NCI-H748 treated with DMSO at 0.1 percent for 48 hours (cell line): ENCODE measurements at regions not wholly inside any gene's neighbourhood (a gene's known extent, or its start where the extent isn't known, plus 50 kb on each side); places are given as distances from the start of the nearest gene placed in this dataset.
A peak's percentile ranks its signal among the peaks of the same experiment; 100 is the strongest.
"Not testable (repeated sequence)": the region's sequence is repeated elsewhere in the genome, so short reads cannot be mapped to it uniquely, and the experiment has no call there.

Experiments used
- DNase-seq: peaks from one replicate; lab custom pipeline; 2025; lab: John Stamatoyannopoulos, UW

- no peak for DNase-seq
Observed at GRCh38 chr21:14903172-14903865, 161.5 kb downstream of the NRIP1 start.

GRCh38 chr21:14901482-14901958, 163.3 kb downstream of the NRIP1 start:
- DNase-seq: no peak

GRCh38 chr21:14900611-14901010, 164.2 kb downstream of the NRIP1 start:
- no peak for DNase-seq

- DNase-seq: no peak
Observed at GRCh38 chr21:14900058-14900457, 164.7 kb downstream of the NRIP1 start.

GRCh38 chr21:14895792-14896191, 169.0 kb downstream of the NRIP1 start:
- no peak for DNase-seq

GRCh38 chr21:14890141-14890540, 174.7 kb downstream of the NRIP1 start:
- no peak for DNase-seq

GRCh38 chr21:14889080-14889810, 175.6 kb downstream of the NRIP1 start:
- peak; percentile 34 for DNase-seq

GRCh38 chr21:14888202-14888601, 176.6 kb downstream of the NRIP1 start:
- DNase-seq: peak; percentile 66

GRCh38 chr21:14886001-14886400, 178.8 kb downstream of the NRIP1 start:
- no peak for DNase-seq

GRCh38 chr21:14883351-14883750, 181.4 kb downstream of the NRIP1 start:
- DNase-seq: no peak

- DNase-seq: not testable (repeated sequence)
Observed at GRCh38 chr21:14882545-14882944, 182.3 kb downstream of the NRIP1 start.

GRCh38 chr21:14881863-14882499, 182.8 kb downstream of the NRIP1 start:
- DNase-seq: no peak

- DNase-seq: no peak
Observed at GRCh38 chr21:14880922-14881321, 183.9 kb downstream of the NRIP1 start.

- no peak for DNase-seq
Observed at GRCh38 chr21:14879458-14879857, 185.3 kb downstream of the NRIP1 start.

GRCh38 chr21:14878971-14879370, 185.8 kb downstream of the NRIP1 start:
- no peak for DNase-seq

GRCh38 chr21:14877581-14878228, 187.1 kb downstream of the NRIP1 start:
- DNase-seq: no peak

- DNase-seq: no peak
Observed at GRCh38 chr21:14876524-14876840, 188.3 kb downstream of the NRIP1 start.

- no peak for DNase-seq
Observed at GRCh38 chr21:14875704-14876523, 188.9 kb downstream of the NRIP1 start.

- DNase-seq: no peak
Observed at GRCh38 chr21:14875186-14875585, 189.6 kb downstream of the NRIP1 start.

GRCh38 chr21:14874379-14874778, 190.4 kb downstream of the NRIP1 start:
- DNase-seq: no peak

- no peak for DNase-seq
Observed at GRCh38 chr21:14871861-14872260, 192.9 kb downstream of the NRIP1 start.

- no peak for DNase-seq
Observed at GRCh38 chr21:14870853-14871149, 194.0 kb downstream of the NRIP1 start.
